Epithelial cell of proximal tubule (primary cell): ENCODE measurements at regions not wholly inside any gene's neighbourhood (a gene's known extent, or its start where the extent isn't known, plus 50 kb on each side); places are given as distances from the start of the nearest gene placed in this dataset.

Experiments
- DNase-seq: peaks from one replicate; pipeline ENCODE4 v3.0.0-alpha.2; 2011; ENCODE audit warnings: low read depth
- H3K4me3 ChIP-seq: 2 replicates; pipeline ENCODE4 v1.5.1; 2011; ENCODE audit warnings: low read depth, mild to moderate bottlenecking, low read length
- CTCF ChIP-seq: conservative IDR thresholded peaks from 2 replicates; pipeline ENCODE4 v1.5.1; 2012; ENCODE audit warnings: low read depth, mild to moderate bottlenecking, low read length

- no peak overlapping the region for H3K4me3 ChIP-seq
- no peak for TF ChIP-seq CTCF
- no peak for DNase-seq
Measured at GRCh38 chr6:117149324-117149723, 116.0 kb upstream of the VGLL2 start.

- no peak for DNase-seq
- no peak for TF ChIP-seq CTCF
- H3K4me3 ChIP-seq, result no peak overlapping the region
Measured at GRCh38 chr6:117156741-117157140, 108.6 kb upstream of the VGLL2 start.

GRCh38 chr6:117157448-117157847 is 107.9 kb upstream of the VGLL2 start:
- TF ChIP-seq CTCF, result no peak
- no peak overlapping the region for H3K4me3 ChIP-seq
- no peak for DNase-seq

- DNase-seq, result no peak
- TF ChIP-seq CTCF, result no peak
Measured at GRCh38 chr6:117165911-117166499, 99.4 kb upstream of the VGLL2 start.

GRCh38 chr6:117167520-117168271 is 97.7 kb upstream of the VGLL2 start:
- peak; percentile 68 for DNase-seq
- no peak overlapping the region for H3K4me3 ChIP-seq
- TF ChIP-seq CTCF, result peak; percentile 28

More at GRCh38 chr6:117165911-117166499, 99.4 kb upstream of the VGLL2 start:
- no peak overlapping the region for H3K4me3 ChIP-seq

- no peak overlapping the region for H3K4me3 ChIP-seq
- peak; percentile 29 for DNase-seq
- no peak for TF ChIP-seq CTCF
Measured at GRCh38 chr6:117168296-117169063, 96.9 kb upstream of the VGLL2 start.
